Spleen (tissue), 7 donors: ENCODE measurements at regions not wholly inside any gene's neighbourhood (a gene's known extent, or its start where the extent isn't known, plus 50 kb on each side); places are given as distances from the start of the nearest gene placed in this dataset.

Experiments
- CTCF ChIP-seq, 11 experiments: fragments of 200-600 bp in 7 of 11; fragments of 450-650 bp in 4 of 11; sonication (generic) in 4 of 11; IDR thresholded peaks in 8 of 11; conservative IDR thresholded peaks in 3 of 11; 1 replicate in 7 of 11; 2 replicates in 4 of 11; pipeline versions ENCODE4 v1.4.0 to v1.8.0; 2016 to 2021; ENCODE audit warnings: antibody characterized with exemption in 11 of 11, inconsistent platforms in 4 of 11, mild to moderate bottlenecking in 1 of 11
- POLR2AphosphoS5 ChIP-seq, 3 donors: sonication (generic); formaldehyde crosslinking; IDR thresholded peaks; one replicate each; pipeline ENCODE4 v1.5.1; 2017; ENCODE audit warnings: antibody characterized with exemption in 3 of 3
- donor health status: DM: no; HTN: no; CAD: no; lungs with moderate emphysema.
- donor health status: DM: no; HTN: no; CAD: no.
- donor health status: DM: no; HTN: no; CAD: no.

GRCh38 chr15:94600505-94600904, 369.1 kb downstream of the MCTP2 start:
- TF ChIP-seq CTCF (IDR thresholded peaks at IDR 0.05 in 8 of 11, conservative IDR thresholded peaks at IDR 0.05 in 3 of 11) (no peak), POLR2AphosphoS5 (IDR thresholded peaks at IDR 0.05) (no peak)
